Nephron (organoid): ENCODE measurements at regions not wholly inside any gene's neighbourhood (a gene's known extent, or its start where the extent isn't known, plus 50 kb on each side); places are given as distances from the start of the nearest gene placed in this dataset.

ENCODE experiments used
- H3K27ac Mint-ChIP-seq, 3 experiments: 2 replicates each; pipeline ENCODE4 v1.8.0; 2020; ENCODE audit warnings: mixed read lengths in 3 of 3, mild to moderate bottlenecking in 2 of 3, moderate library complexity in 1 of 3
- H3K27me3 Mint-ChIP-seq: 2 replicates; pipeline ENCODE4 v1.8.0; 2021; ENCODE audit warnings: low read depth, mild to moderate bottlenecking, moderate library complexity, mixed read lengths
- H3K36me3 Mint-ChIP-seq: 2 replicates; pipeline ENCODE4 v1.8.0; 2020; ENCODE audit warnings: low read depth, mixed read lengths
- H3K4me1 Mint-ChIP-seq: 2 replicates; pipeline ENCODE4 v1.8.0; 2020; ENCODE audit warnings: mixed read lengths
- H3K4me3 Mint-ChIP-seq, 3 experiments: 2 replicates each; pipeline ENCODE4 v1.8.0; 2020; ENCODE audit warnings: mild to moderate bottlenecking in 3 of 3, mixed read lengths in 3 of 3, moderate library complexity in 2 of 3
- H3K9me3 Mint-ChIP-seq: 2 replicates; pipeline ENCODE4 v1.8.0; 2020; ENCODE audit warnings: mixed read lengths
- CTCF ChIP-seq, 3 experiments: fragments of 200-600 bp; sonication (generic); IDR thresholded peaks; one replicate each; pipeline ENCODE4 v1.5.0; 2021; ENCODE audit warnings: antibody characterized with exemption in 3 of 3; ENCODE audit not compliant: unreplicated experiment in 3 of 3

DNA sequence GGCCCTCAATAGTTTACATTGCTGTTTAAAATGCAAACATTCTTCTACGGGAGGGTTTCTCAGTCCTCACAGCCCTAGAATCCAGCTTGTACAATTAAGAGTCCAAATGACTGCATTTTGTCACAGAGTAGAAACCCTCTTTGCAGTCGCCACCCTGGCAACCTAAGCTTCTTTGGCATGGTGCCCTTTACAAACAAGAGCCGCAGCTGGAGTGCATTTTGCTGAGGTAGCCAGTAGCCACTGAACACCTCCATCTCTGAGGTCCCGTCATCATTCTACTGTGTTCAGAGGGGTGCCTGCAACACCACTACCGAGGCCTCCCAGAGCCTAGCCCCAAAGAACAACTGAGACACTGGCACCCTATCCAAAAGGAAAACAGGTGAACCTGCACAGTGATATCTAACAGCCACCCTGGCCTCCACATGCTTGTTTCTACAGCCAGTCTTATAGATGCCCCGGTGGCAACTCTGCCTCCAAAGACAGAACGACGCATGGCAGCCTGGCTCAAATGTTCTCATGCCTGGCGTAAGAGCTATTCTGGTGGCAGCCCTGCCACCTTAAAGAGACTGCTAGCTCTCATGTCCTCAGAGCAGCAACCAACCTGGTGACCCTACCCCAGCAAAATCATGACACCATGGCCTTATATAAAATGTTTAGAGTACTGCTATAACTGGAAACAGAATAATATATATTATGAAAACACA lies 801.9 kb downstream of the TECRL start:
- Mint-ChIP-seq H3K4me3 (no peak overlapping the region), H3K36me3 (no peaks in the 10 kb centered on the region), H3K27ac (no peak overlapping the region), H3K4me1 (no peaks in the 10 kb centered on the region), H3K27me3 (no peaks in the 10 kb centered on the region), H3K9me3 (no peaks in the 10 kb centered on the region)
- TF ChIP-seq CTCF (IDR thresholded peaks at IDR 0.05; ENCODE audit: unreplicated experiment in 3 of 3), result no peak

DNA sequence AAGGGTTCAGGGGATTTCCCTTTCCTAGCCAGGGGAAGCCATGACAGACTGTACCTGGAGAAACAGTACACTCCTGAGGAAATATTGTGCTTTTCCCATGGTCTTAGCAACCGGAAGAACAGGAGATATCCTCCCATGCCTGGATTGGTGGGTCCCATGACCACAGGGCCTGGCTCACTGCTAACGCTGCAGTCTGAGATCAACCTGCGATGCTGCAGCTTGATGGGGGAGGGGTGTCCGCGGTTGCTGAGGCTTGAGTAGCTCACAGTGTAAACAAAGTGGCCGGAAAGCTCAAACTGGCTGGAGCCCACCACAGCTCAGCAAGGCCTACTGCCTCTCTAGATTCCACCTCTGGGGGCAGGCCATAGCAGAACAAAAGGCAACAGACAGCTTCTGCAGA lies 819.5 kb downstream of the TECRL start:
- Mint-ChIP-seq H3K4me1 (no peaks in the 10 kb centered on the region), H3K9me3 (peaks cover 26% of the 10 kb centered on the region), H3K27ac (no peak overlapping the region), H3K4me3 (no peak overlapping the region), H3K36me3 (no peaks in the 10 kb centered on the region), H3K27me3 (no peaks in the 10 kb centered on the region)
- no peak for TF ChIP-seq CTCF (IDR thresholded peaks at IDR 0.05; ENCODE audit: unreplicated experiment in 3 of 3)

DNA sequence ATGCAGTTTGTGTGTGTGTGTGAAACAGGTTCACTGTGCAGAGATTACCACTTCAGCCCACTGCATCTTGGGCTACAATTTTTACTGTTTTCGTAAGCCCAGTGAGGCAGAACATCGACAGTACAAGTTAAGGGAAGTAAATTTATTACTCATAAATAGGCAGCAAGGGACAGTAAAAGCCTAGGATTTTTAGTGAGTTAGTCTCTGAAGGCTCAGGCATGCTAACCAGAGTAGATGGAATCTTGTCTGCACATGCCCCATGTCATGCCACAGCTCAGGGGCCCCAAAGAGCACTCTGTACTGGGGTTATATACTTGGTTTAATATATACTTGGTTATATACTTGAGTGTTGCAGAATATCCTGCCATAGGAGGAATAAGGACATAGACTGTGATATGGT lies 825.7 kb downstream of the TECRL start:
- Mint-ChIP-seq H3K4me1 (no peaks in the 10 kb centered on the region), H3K27me3 (no peaks in the 10 kb centered on the region), H3K9me3 (peaks cover 8% of the 10 kb centered on the region), H3K4me3 (no peak overlapping the region), H3K27ac (peak overlapping the region; percentile 15 to 70 (median 46)), H3K36me3 (no peaks in the 10 kb centered on the region)
- TF ChIP-seq CTCF (IDR thresholded peaks at IDR 0.05; ENCODE audit: unreplicated experiment in 3 of 3), result no peak

- no peak for TF ChIP-seq CTCF (IDR thresholded peaks at IDR 0.05; ENCODE audit: unreplicated experiment in 3 of 3)
- Mint-ChIP-seq H3K27ac (peak overlapping the region in 1 of 3 experiments; percentile 17), H3K27me3 (no peaks in the 10 kb centered on the region), H3K4me3 (no peak overlapping the region), H3K36me3 (no peaks in the 10 kb centered on the region), H3K9me3 (peaks cover 8% of the 10 kb centered on the region), H3K4me1 (no peaks in the 10 kb centered on the region)
Measured at GRCh38 chr4:63583007-63583406, 826.2 kb downstream of the TECRL start.

DNA sequence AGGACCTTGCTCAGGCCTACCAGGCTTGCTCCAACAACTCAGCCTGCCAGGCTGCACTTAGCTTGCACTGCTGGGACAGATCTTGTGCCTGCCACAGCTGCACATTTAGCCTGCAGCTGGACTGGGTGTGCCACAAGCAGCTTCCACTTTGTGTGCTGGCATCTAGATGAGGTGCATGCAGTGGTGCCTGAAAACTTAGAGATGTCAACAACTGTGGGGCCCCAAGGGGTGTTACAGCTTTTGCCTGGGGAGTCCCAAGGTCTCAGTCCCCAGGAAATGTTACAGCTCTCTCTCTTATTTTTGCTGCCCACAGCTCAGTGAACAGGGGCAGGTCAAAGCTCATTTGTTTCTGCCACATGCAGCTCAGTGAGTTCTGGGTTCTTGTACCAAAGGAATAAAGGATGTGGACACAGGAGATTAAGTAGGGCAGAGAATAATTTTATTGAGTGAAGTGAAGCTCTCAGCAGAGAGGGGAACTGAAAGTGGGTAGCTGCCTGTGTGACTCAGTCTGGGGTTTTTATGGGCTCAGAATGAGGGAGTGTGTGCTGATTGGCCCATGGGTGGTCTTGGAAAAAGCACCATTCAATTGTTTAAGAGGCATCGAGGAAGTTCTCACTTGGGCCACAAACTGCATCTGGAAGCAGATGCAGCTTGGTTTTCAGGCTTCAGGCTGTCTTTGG lies 828.3 kb downstream of the TECRL start:
- Mint-ChIP-seq H3K4me1 (no peaks in the 10 kb centered on the region), H3K27ac (peak overlapping the region in 1 of 3 experiments; percentile 7)

More for the DNA sequence above, 828.3 kb downstream of the TECRL start:
- no peaks in the 10 kb centered on the region for H3K27me3 Mint-ChIP-seq
- no peaks in the 10 kb centered on the region for H3K36me3 Mint-ChIP-seq
- H3K9me3 Mint-ChIP-seq, result peaks cover 11% of the 10 kb centered on the region
- no peak for TF ChIP-seq CTCF (IDR thresholded peaks at IDR 0.05; ENCODE audit: unreplicated experiment in 3 of 3)
- H3K4me3 Mint-ChIP-seq, result no peak overlapping the region
